GF-D8 (cell line): ENCODE measurements at regions not wholly inside any gene's neighbourhood (a gene's known extent, or its start where the extent isn't known, plus 50 kb on each side); places are given as distances from the start of the nearest gene placed in this dataset.

Source experiments
- DNase-seq: peaks from one replicate; lab custom pipeline; 2025; lab: John Stamatoyannopoulos, UW

DNA sequence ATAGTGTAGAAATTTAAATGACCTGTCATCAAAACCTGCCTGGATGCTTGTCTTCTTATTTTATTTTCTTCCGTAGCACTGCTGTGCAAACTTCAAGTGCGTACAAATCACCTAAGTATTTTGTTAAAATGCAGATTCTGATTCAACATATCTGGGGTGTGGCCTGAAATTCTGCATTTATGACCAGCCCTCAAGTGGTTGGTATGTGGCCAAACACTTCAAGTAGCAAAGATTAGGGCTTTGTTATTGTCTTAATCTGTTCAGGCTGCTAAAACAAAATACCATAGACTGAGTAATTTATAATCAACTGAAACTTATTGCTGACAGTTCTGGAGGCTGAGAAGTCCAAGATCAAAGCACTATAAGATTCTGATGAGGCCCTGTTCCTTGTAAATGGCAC, 97.6 kb upstream of the LRRC3B start:
- DNase-seq: no peak

DNA sequence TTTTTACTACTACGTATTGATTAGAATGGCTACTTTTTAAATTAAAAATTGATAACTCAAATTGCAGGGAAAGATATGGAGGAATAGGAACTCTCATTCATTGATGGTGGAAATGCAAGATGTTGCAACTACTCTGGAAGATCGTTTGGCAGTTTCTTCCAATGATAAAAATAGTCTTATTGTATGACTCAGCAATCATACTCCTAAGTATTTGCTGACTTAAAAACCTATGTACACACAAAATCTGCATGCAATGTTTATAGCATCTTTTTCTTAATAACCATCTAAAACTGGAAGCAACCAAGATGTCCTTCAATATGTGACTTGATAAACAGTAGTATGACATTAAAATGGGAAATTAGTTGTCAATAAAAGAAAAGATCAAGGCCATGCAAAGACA, 87.4 kb upstream of the LRRC3B start:
- DNase-seq: no peak

GRCh38 chr3:26536955-26537354, 85.6 kb upstream of the LRRC3B start:
- DNase-seq: no peak

GRCh38 chr3:26550413-26550812, 72.2 kb upstream of the LRRC3B start:
- DNase-seq: no peak

DNA sequence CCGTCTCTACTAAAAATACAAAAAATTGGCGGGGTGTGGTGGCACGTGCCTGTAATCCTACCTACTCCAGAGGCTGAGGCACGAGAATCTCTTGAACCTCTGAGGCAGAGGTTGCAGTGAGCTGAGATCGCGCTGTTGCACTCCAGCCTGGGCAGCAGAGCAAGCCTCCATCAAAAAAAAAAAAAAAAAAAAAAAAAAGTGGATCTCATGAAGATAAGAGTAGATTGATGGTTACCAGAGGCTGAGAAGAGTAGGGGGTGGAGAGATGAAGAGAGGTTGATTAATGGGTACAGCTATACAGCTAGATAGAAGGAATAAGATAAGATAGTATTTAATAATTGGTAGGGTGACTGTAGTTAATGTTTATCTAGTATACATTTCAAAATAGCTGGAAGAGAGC, 65.9 kb upstream of the LRRC3B start:
- no peak for DNase-seq

- no peak for DNase-seq
Observed at GRCh38 chr3:26558257-26558656, 64.3 kb upstream of the LRRC3B start.

- DNase-seq: no peak
Observed at GRCh38 chr3:26559227-26559626, 63.3 kb upstream of the LRRC3B start.

DNA sequence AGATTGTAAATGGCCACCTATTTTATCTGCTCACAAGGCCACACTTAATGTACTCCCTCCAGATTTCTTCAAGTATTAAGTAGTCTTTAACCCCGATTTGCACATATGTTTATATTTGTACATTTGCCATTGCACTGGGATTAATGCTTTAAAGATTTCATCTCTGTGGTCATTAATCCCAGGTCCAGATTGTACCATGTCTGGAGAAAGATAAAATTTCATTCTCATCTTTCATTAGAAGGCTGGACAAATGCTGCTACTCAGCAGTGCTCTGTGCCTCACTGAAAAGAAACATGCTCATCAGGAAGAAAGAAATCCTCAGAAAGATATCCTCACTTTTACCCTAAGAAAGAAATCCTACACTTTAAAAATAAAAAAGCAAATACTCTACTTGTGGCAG, 62.5 kb upstream of the LRRC3B start:
- no peak for DNase-seq

- no peak for DNase-seq
Observed at GRCh38 chr3:26562021-26562768, 60.4 kb upstream of the LRRC3B start.
